OCI-LY1 (cell line): ENCODE measurements at regions not wholly inside any gene's neighbourhood (a gene's known extent, or its start where the extent isn't known, plus 50 kb on each side); places are given as distances from the start of the nearest gene placed in this dataset.
A peak's percentile ranks its signal among the peaks of the same experiment; 100 is the strongest.

Experiments used
- H2AFZ ChIP-seq: fragments of 200-600 bp; sonication (generic), shearing (Covaris generic); 2 replicates; pipeline ENCODE4 v1.6.0; 2014; ENCODE audit warnings: antibody characterized with exemption, mild to moderate bottlenecking, low read length
- H3F3A ChIP-seq: fragments of 200-600 bp; sonication (generic), shearing (Covaris generic); 2 replicates; pipeline ENCODE4 v1.6.0; 2014; ENCODE audit warnings: mild to moderate bottlenecking, antibody characterized with exemption, low read length, moderate library complexity; ENCODE audit not compliant: insufficient read depth
- H3K27ac ChIP-seq: fragments of 200-600 bp; sonication (generic); 2 replicates; pipeline ENCODE4 v1.5.1; 2014; ENCODE audit warnings: low read length, mixed run types, mild to moderate bottlenecking, low read depth; ENCODE audit not compliant: poor library complexity, severe bottlenecking
- H3K27me3 ChIP-seq: fragments of 200-600 bp; sonication (generic); 2 replicates; pipeline ENCODE4 v1.6.0; 2014; ENCODE audit warnings: antibody characterized with exemption, mild to moderate bottlenecking, low read length, moderate library complexity; ENCODE audit not compliant: insufficient read depth
- H3K36me3 ChIP-seq: fragments of 200-600 bp; sonication (generic); 2 replicates; pipeline ENCODE4 v1.6.1; 2014; ENCODE audit warnings: mild to moderate bottlenecking, antibody characterized with exemption, low read length, moderate library complexity, mixed read lengths; ENCODE audit not compliant: insufficient read depth
- H3K4me1 ChIP-seq: fragments of 200-600 bp; sonication (generic); 2 replicates; pipeline ENCODE4 v1.5.1; 2014; ENCODE audit warnings: mild to moderate bottlenecking, low read length, moderate library complexity; ENCODE audit not compliant: insufficient read depth, severe bottlenecking
- H3K4me2 ChIP-seq: fragments of 200-600 bp; sonication (generic), shearing (Covaris generic); 2 replicates; pipeline ENCODE4 v1.6.1; 2014; ENCODE audit warnings: low read length
- H3K4me3 ChIP-seq: fragments of 200-600 bp; sonication (generic); 2 replicates; pipeline ENCODE4 v1.5.1; 2014; ENCODE audit warnings: low read length, low read depth, mild to moderate bottlenecking, mixed read lengths; ENCODE audit not compliant: poor library complexity, severe bottlenecking
- H3K79me2 ChIP-seq: fragments of 200-600 bp; shearing (Covaris generic); 2 replicates; pipeline ENCODE4 v1.6.1; 2016; ENCODE audit warnings: mixed run types, low read length, mixed read lengths; ENCODE audit not compliant: insufficient read depth
- H3K9ac ChIP-seq: fragments of 200-600 bp; sonication (generic), shearing (Covaris generic); 2 replicates; pipeline ENCODE4 v1.6.1; 2014; ENCODE audit warnings: mild to moderate bottlenecking, low read length, mixed read lengths
- H3K9me2 ChIP-seq: fragments of 200-600 bp; sonication (generic), shearing (Covaris generic); 2 replicates; pipeline ENCODE4 v1.6.1; 2014; ENCODE audit warnings: low read depth, mild to moderate bottlenecking, low read length, mixed read lengths
- H3K9me3 ChIP-seq: fragments of 200-600 bp; shearing (Covaris generic); 2 replicates; pipeline ENCODE4 v1.6.1; 2014; ENCODE audit warnings: low read length, mixed read lengths
- H4K20me1 ChIP-seq: fragments of 200-600 bp; sonication (generic), shearing (Covaris generic); 2 replicates; pipeline ENCODE4 v1.6.0; 2016; ENCODE audit warnings: mild to moderate bottlenecking, low read length; ENCODE audit not compliant: insufficient read depth
- CTCF ChIP-seq: fragments of 200-600 bp; sonication (generic), shearing (Covaris generic); IDR thresholded peaks from 2 replicates; pipeline ENCODE4 v1.5.1; 2017; ENCODE audit warnings: mild to moderate bottlenecking, antibody characterized with exemption, low read length, moderate library complexity, mixed read lengths
- EZH2 ChIP-seq: fragments of 200-600 bp; sonication (generic), shearing (Covaris generic); IDR thresholded peaks from 2 replicates; pipeline ENCODE4 v1.8.0; 2017; ENCODE audit warnings: borderline replicate concordance, mixed run types, mild to moderate bottlenecking, antibody characterized with exemption, low read length, moderate library complexity, mixed read lengths

GRCh38 chr14:44657696-44658388, 150.8 kb upstream of the FSCB start:
- Histone ChIP-seq H4K20me1 (no peaks in the 10 kb centered on the region), H3K36me3 (no peaks in the 10 kb centered on the region), H3K4me3 (no peak overlapping the region), H2AFZ (no peak overlapping the region), H3K27me3 (no peaks in the 10 kb centered on the region), H3K4me2 (no peak overlapping the region), H3K9me2 (no peaks in the 10 kb centered on the region), H3K79me2 (no peaks in the 10 kb centered on the region), H3K4me1 (no peaks in the 10 kb centered on the region), H3F3A (no peaks in the 10 kb centered on the region), H3K9ac (no peak overlapping the region), H3K9me3 (no peaks in the 10 kb centered on the region), H3K27ac (no peak overlapping the region)
- TF ChIP-seq CTCF (peak; percentile 36; the same call in 1 of the 2 replicates), EZH2 (no peak)

DNA sequence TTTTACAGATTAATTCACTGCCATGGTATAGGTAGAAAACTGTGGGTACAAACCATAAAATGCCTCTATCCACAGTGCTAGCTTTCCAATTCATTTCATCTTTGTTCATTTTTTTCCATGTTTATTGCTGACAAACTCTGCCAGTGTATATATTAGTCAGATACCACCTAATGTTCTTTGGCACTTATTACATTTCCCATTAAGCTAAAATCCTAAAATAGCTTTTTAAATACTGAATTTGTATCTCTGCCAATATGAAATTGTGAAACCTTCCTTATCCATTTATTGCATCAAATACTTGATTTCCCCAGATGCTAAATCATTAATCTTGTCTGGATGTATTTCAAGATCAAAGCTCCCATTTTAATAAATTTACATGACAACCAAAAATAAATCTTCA, 150.1 kb upstream of the FSCB start:
- Histone ChIP-seq H2AFZ (no peak overlapping the region), H3K4me3 (no peak overlapping the region), H3K79me2 (no peaks in the 10 kb centered on the region), H3K9me2 (no peaks in the 10 kb centered on the region), H3K4me1 (no peaks in the 10 kb centered on the region), H3K4me2 (no peak overlapping the region), H4K20me1 (no peaks in the 10 kb centered on the region), H3K27ac (no peak overlapping the region), H3K27me3 (no peaks in the 10 kb centered on the region), H3F3A (no peaks in the 10 kb centered on the region), H3K9ac (no peak overlapping the region), H3K36me3 (no peaks in the 10 kb centered on the region), H3K9me3 (no peaks in the 10 kb centered on the region)
- no peak for TF ChIP-seq CTCF
- no peak for TF ChIP-seq EZH2

GRCh38 chr14:44654591-44654990, 147.5 kb upstream of the FSCB start:
- Histone ChIP-seq H3F3A (no peaks in the 10 kb centered on the region), H3K9me3 (no peaks in the 10 kb centered on the region), H3K79me2 (no peaks in the 10 kb centered on the region), H3K9me2 (no peaks in the 10 kb centered on the region), H4K20me1 (no peaks in the 10 kb centered on the region), H3K9ac (no peak overlapping the region), H2AFZ (no peak overlapping the region), H3K27ac (no peak overlapping the region), H3K27me3 (no peaks in the 10 kb centered on the region), H3K4me1 (no peaks in the 10 kb centered on the region), H3K4me3 (no peak overlapping the region), H3K4me2 (no peak overlapping the region), H3K36me3 (no peaks in the 10 kb centered on the region)
- TF ChIP-seq CTCF = no peak
